Mesothelial cell of epicardium (in vitro differentiated cells): ENCODE measurements at regions not wholly inside any gene's neighbourhood (a gene's known extent, or its start where the extent isn't known, plus 50 kb on each side); places are given as distances from the start of the nearest gene placed in this dataset.

Source experiments
- DNase-seq, 2 experiments: peaks; one replicate each; pipeline ENCODE4 v3.0.0; 2021; ENCODE audit warnings: low spot score in 2 of 2; ENCODE audit not compliant: unreplicated experiment in 2 of 2
- H3K27ac Mint-ChIP-seq: 2 replicates; pipeline ENCODE4 v1.8.0; 2021; ENCODE audit warnings: mixed read lengths
- H3K27me3 Mint-ChIP-seq: 2 replicates; pipeline ENCODE4 v1.8.0; 2021; ENCODE audit warnings: low read depth, mixed read lengths
- H3K36me3 Mint-ChIP-seq: 2 replicates; pipeline ENCODE4 v1.8.0; 2021; ENCODE audit warnings: mixed read lengths
- H3K4me1 Mint-ChIP-seq: 2 replicates; pipeline ENCODE4 v1.8.0; 2021; ENCODE audit warnings: mixed read lengths
- H3K4me3 Mint-ChIP-seq: 2 replicates; pipeline ENCODE4 v1.8.0; 2021; ENCODE audit warnings: mild to moderate bottlenecking, moderate library complexity, mixed read lengths
- H3K9me3 Mint-ChIP-seq: 2 replicates; pipeline ENCODE4 v1.8.0; 2021; ENCODE audit warnings: mixed read lengths
- CTCF ChIP-seq: fragments of 200-600 bp; sonication (generic); IDR thresholded peaks from one replicate; pipeline ENCODE4 v1.5.0; 2021; ENCODE audit warnings: antibody characterized with exemption; ENCODE audit not compliant: unreplicated experiment

DNA sequence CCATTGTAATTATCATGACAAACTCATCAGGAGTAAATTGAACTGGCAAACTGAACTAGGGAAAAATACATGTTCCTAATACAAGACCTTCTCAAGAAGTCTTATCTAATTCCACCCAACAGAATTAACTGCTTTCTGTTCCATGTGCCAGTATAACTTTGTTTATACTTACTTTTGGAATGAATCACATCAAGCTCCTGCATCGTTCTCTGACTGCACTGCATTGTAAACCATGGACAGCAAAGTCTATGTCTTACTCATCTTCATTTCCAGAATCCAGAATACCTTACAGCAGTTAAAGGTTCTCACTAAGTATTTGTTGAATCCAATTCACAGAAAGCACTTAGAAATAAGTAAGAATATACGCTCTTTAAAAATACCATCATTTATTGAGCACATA, 102.8 kb downstream of the PLK2 start:
- Mint-ChIP-seq H3K4me3 (no peak overlapping the region), H3K36me3 (no peaks in the 10 kb centered on the region), H3K27me3 (no peaks in the 10 kb centered on the region), H3K9me3 (no peaks in the 10 kb centered on the region), H3K4me1 (peaks cover 53% of the 10 kb centered on the region), H3K27ac (no peak overlapping the region)
- no peak for DNase-seq
- no peak for TF ChIP-seq CTCF

DNA sequence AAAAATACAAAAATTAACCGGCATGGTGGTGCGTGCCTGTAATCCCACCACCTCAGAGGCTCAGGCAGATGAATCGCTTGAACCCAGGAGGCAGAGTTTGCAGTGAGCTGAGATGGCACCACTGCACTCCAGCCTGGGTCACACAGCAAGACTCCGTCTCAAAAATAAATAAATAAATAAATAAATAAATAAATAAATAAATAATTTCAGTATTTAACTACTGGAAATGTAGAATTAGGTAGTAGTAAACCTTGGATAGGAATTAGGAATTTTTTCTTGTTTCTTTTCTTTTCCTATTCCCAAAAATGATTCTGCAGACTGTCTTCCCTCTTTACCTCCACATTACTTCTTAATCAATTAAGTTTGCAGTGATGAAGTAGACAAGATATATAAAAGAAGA, 103.2 kb downstream of the PLK2 start:
- no peak for DNase-seq
- Mint-ChIP-seq H3K9me3 (no peaks in the 10 kb centered on the region), H3K27me3 (no peaks in the 10 kb centered on the region), H3K4me3 (no peak overlapping the region), H3K27ac (no peak overlapping the region), H3K36me3 (no peaks in the 10 kb centered on the region), H3K4me1 (peaks cover 53% of the 10 kb centered on the region)
- TF ChIP-seq CTCF, result no peak

GRCh38 chr5:58354827-58355226, 105.1 kb downstream of the PLK2 start:
- no peak for DNase-seq
- Mint-ChIP-seq H3K4me3 (no peak overlapping the region), H3K4me1 (peaks cover 48% of the 10 kb centered on the region), H3K27me3 (no peaks in the 10 kb centered on the region), H3K36me3 (no peaks in the 10 kb centered on the region), H3K27ac (no peak overlapping the region), H3K9me3 (peaks cover 3% of the 10 kb centered on the region)
- TF ChIP-seq CTCF, result no peak

GRCh38 chr5:58353992-58354391, 105.9 kb downstream of the PLK2 start:
- H3K27ac Mint-ChIP-seq, result peak overlapping the region; percentile 13
- H3K9me3 Mint-ChIP-seq, result peaks cover 3% of the 10 kb centered on the region
- no peak for TF ChIP-seq CTCF
- H3K36me3 Mint-ChIP-seq, result no peaks in the 10 kb centered on the region
- H3K4me1 Mint-ChIP-seq, result peaks cover 46% of the 10 kb centered on the region
- no peak overlapping the region for H3K4me3 Mint-ChIP-seq
- no peak for DNase-seq
- H3K27me3 Mint-ChIP-seq, result no peaks in the 10 kb centered on the region

DNA sequence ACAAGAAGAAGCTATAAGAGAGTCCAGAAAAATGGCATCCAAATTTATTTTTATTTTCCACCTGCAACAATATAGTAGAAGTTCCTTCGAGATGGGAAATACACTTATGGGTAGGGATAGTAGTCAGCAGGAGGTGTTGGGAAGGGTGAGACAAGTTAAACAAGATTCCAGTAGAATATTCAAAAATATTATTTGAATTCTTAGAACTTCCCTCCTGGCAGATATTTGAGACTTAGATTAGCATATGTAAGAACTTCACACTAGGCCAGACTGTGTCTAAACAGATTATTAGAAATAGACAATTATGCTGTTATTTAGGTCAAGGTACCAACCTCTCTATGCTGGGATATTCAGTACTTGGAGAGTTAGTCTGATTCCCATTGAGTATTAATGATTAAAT, 108.7 kb downstream of the PLK2 start:
- no peak overlapping the region for H3K4me3 Mint-ChIP-seq
- H3K9me3 Mint-ChIP-seq, result peaks cover 3% of the 10 kb centered on the region
- TF ChIP-seq CTCF, result no peak
- no peak for DNase-seq
- H3K4me1 Mint-ChIP-seq, result peaks cover 28% of the 10 kb centered on the region
- no peak overlapping the region for H3K27ac Mint-ChIP-seq
- H3K27me3 Mint-ChIP-seq, result no peaks in the 10 kb centered on the region
- H3K36me3 Mint-ChIP-seq, result no peaks in the 10 kb centered on the region
